Testis (tissue), 2 donors: ENCODE measurements at regions not wholly inside any gene's neighbourhood (a gene's known extent, or its start where the extent isn't known, plus 50 kb on each side); places are given as distances from the start of the nearest gene placed in this dataset.

Experiments used
- POLR2A ChIP-seq: fragments of 450-650 bp; IDR thresholded peaks from one replicate; pipeline ENCODE4 v1.6.1; 2017; ENCODE audit warnings: antibody characterized with exemption, mild to moderate bottlenecking, moderate library complexity
- TF ChIP-seq, protein P1 (sequence below), 3 experiments: fragments of 450-650 bp in 2 of 3; fragments of 200-600 bp in 1 of 3; sonication (generic) in 1 of 3; IDR thresholded peaks; one replicate each; pipeline ENCODE4 v1.5.1; 2016 to 2019; ENCODE audit warnings: antibody characterized with exemption in 3 of 3, mild to moderate bottlenecking in 2 of 3, moderate library complexity in 1 of 3

DNA sequence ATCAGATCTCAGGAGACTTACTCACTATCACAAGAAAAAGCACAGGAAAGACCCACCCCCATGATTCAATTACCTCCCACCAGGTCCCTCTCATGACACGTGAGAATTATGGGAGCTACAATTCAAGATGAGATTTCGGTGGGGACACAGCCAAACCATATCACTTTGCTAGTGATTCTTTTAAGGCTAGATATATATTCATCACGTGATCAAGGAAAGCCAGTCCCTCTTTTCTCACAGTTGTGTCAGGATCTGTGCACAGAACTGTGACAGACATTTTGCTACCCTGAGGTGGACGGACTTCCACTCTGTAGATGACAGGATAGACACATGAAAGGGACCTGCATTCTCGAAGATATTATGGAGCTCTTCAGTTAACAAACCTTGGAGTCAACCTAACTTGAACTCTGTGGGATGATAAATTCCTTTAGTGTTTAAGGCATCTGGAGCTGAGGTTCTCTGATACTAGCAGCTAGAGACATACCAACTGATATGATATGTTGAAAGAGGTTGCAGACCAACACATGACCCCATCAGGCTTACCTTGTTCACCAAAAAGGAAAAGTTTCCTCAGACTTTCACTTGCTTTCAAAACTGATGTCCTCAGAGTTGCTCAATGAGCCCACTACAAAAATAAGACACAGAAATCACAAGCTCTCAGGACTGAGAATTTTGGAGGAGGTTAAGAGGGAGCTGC lies 66.3 kb upstream of the SCG2 start:
- TF ChIP-seq, protein P1, sequence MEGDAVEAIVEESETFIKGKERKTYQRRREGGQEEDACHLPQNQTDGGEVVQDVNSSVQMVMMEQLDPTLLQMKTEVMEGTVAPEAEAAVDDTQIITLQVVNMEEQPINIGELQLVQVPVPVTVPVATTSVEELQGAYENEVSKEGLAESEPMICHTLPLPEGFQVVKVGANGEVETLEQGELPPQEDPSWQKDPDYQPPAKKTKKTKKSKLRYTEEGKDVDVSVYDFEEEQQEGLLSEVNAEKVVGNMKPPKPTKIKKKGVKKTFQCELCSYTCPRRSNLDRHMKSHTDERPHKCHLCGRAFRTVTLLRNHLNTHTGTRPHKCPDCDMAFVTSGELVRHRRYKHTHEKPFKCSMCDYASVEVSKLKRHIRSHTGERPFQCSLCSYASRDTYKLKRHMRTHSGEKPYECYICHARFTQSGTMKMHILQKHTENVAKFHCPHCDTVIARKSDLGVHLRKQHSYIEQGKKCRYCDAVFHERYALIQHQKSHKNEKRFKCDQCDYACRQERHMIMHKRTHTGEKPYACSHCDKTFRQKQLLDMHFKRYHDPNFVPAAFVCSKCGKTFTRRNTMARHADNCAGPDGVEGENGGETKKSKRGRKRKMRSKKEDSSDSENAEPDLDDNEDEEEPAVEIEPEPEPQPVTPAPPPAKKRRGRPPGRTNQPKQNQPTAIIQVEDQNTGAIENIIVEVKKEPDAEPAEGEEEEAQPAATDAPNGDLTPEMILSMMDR (IDR thresholded peaks at IDR 0.05), result no peak
- TF ChIP-seq POLR2A, result no peak
